ENCODE measurements at regions not wholly inside any gene's neighbourhood (a gene's known extent, or its start where the extent isn't known, plus 50 kb on each side); places are given as distances from the start of the nearest gene placed in this dataset.

- no peak for FAIRE-seq
- 95% methylated on average over 2 of the region's 2 CpGs; no CpG with 5 or more reads in 1 of the 2 experiments for WGBS, 2 experiments (ENCODE audit: extremely low coverage in 1 of 2, insufficient coverage in 1 of 2, insufficient read length in 1 of 2, insufficient replicate concordance in 2 of 2, low coverage in 1 of 2, low lambda C conversion rate in 2 of 2, missing lambda C conversion rate in 1 of 2)
These were observed 893.0 kb upstream of the PRR20A start for GRCh38 chr13:56247692-56248091.

More at GRCh38 chr13:56247692-56248091, 893.0 kb upstream of the PRR20A start:
- H2BK120ac ChIP-seq (replicated peaks; ENCODE audit: low read depth, low read length) = no peak overlapping the region
- H3K79me2 ChIP-seq (ENCODE audit: control insufficient read depth in 1 of 2, insufficient read depth in 2 of 2, low read length in 2 of 2) = no peaks in the 10 kb centered on the region
- H2AFZ ChIP-seq (ENCODE audit: low read length) = 0 out of 2 replicates have a peak overlapping the region, but pooled peaks have one; percentile 51
- no peak overlapping the region for H3K14ac ChIP-seq (ENCODE audit: insufficient read length)
- H3K79me1 ChIP-seq (ENCODE audit: low read depth, low read length) = no peaks in the 10 kb centered on the region
- no peak overlapping the region for H4K91ac ChIP-seq (replicated peaks; ENCODE audit: insufficient read length, low read length)
- no peak for DNase-seq (ENCODE audit: low read depth in 1 of 2, low spot score in 2 of 2)
- H3K23ac ChIP-seq (ENCODE audit: insufficient read length) = no peak overlapping the region
- H3K36me3 ChIP-seq (ENCODE audit: control insufficient read depth in 2 of 4, insufficient read depth in 4 of 4, low read length in 3 of 4) = no peaks in the 10 kb centered on the region
- no peak overlapping the region for H3K4ac ChIP-seq (replicated peaks; ENCODE audit: insufficient read length, low read depth, low read length)
- ChIA-PET POLR2A (ENCODE audit: partially characterized antibody) (no interaction called here), CTCF (ENCODE audit: partially characterized antibody) (interaction anchor here (1.0 kb wide), 1 partner anchor 9 kb away, joined by 3 read pairs; no protein-coding TSS in a partner anchor)
- H4K20me1 ChIP-seq (replicated peaks in 1 of 2; ENCODE audit: control insufficient read depth in 1 of 2, insufficient read depth in 2 of 2, low read length in 2 of 2) = no peaks in the 10 kb centered on the region
- no peaks in the 10 kb centered on the region for H3K27me3 ChIP-seq (replicated peaks in 1 of 4; ENCODE audit: control insufficient read depth in 3 of 4, extremely low read depth in 1 of 4, insufficient read depth in 3 of 4, low read length in 3 of 4)
- no peak overlapping the region for H3K27ac ChIP-seq (ENCODE audit: low read depth, low read length)
- H3K9me3 ChIP-seq (ENCODE audit: insufficient read depth in 2 of 2, low read depth in 1 of 2, low read length in 1 of 2) = no peaks in the 10 kb centered on the region
- no peak overlapping the region for H4K8ac ChIP-seq (ENCODE audit: extremely low read depth, insufficient read depth, low read length)
- no peak overlapping the region for H3K9ac ChIP-seq (replicated peaks in 1 of 4; ENCODE audit: extremely low read depth in 1 of 4, low read depth in 3 of 4, low read length in 3 of 4)
- no peak overlapping the region for H3K56ac ChIP-seq (replicated peaks; ENCODE audit: insufficient read length, low read depth, low read length)
- no peak overlapping the region for H2BK15ac ChIP-seq (ENCODE audit: low read length)
- TF ChIP-seq CREB1 (IDR thresholded peaks at IDR 0.05) (no peak), CHD1 (IDR thresholded peaks at IDR 0.05; ENCODE audit: low read depth, low read length) (no peak), POLR2A (IDR thresholded peaks at IDR 0.05; ENCODE audit: control extremely low read depth in 1 of 2, low read depth in 2 of 2, low read length in 2 of 2) (no peak), FOSL1 (IDR thresholded peaks at IDR 0.05; ENCODE audit: insufficient read depth, low read depth, low read length) (no peak), SP4 (IDR thresholded peaks at IDR 0.05; ENCODE audit: low read length) (no peak), NRF1 (IDR thresholded peaks at IDR 0.05; ENCODE audit: low read depth, low read length) (no peak), TAF7 (optimal IDR thresholded peaks at IDR 0.05; ENCODE audit: borderline replicate concordance, low read depth, low read length) (no peak), BRCA1 (IDR thresholded peaks at IDR 0.05; ENCODE audit: low read depth, low read length) (no peak), CEBPB (IDR thresholded peaks at IDR 0.05; ENCODE audit: low read depth, low read length) (no peak), ZNF274 (IDR thresholded peaks at IDR 0.05; ENCODE audit: borderline replicate concordance, extremely low read depth, low read length) (no peak), SIX5 (IDR thresholded peaks at IDR 0.05; ENCODE audit: low read depth, low read length) (no peak)
- H2BK20ac ChIP-seq (ENCODE audit: low read length) = no peak overlapping the region
- H4K5ac ChIP-seq (ENCODE audit: insufficient read length, low read depth, low read length) = no peak overlapping the region
- H3K4me1 ChIP-seq (replicated peaks in 1 of 4; ENCODE audit: control insufficient read depth in 3 of 4, insufficient read depth in 4 of 4, low read length in 3 of 4) = no peaks in the 10 kb centered on the region
- no peak overlapping the region for H3K4me3 ChIP-seq (ENCODE audit: extremely low read depth in 1 of 4, insufficient read depth in 2 of 4, low read depth in 3 of 4, low read length in 4 of 4)
- no peaks in the 10 kb centered on the region for H3K23me2 ChIP-seq (ENCODE audit: low read depth, low read length)
- H2BK5ac ChIP-seq (ENCODE audit: low read depth, low read length) = no peak overlapping the region
- H2BK12ac ChIP-seq (ENCODE audit: low read depth, low read length) = 0 out of 2 replicates have a peak overlapping the region, but pooled peaks have one; percentile 27
- H3K18ac ChIP-seq (ENCODE audit: extremely low read depth, low read length) = no peak overlapping the region
- no peak overlapping the region for H2AK5ac ChIP-seq (ENCODE audit: low read depth, low read length)
- H3K4me2 ChIP-seq (ENCODE audit: insufficient read depth in 1 of 2, low read depth in 2 of 2, low read length in 2 of 2) = no peak overlapping the region

Data from H1 (cell line).